K562 (cell line): ENCODE measurements at regions not wholly inside any gene's neighbourhood (a gene's known extent, or its start where the extent isn't known, plus 50 kb on each side); places are given as distances from the start of the nearest gene placed in this dataset.

Experiments used
- ATAC-seq: fragments of 200-7000 bp; cut with Tn5 transposase; 3 replicates; pipeline ENCODE4 v1.9.1; 2020; ENCODE audit warnings: moderate library complexity
- BruUV-seq: library from RNA; stranded (reverse); fragments of 400-500 nt; replicated peaks from 2 replicates; lab custom pipeline; 2021; lab: Mats Ljungman, UMichigan
- CTCF ChIA-PET: fragments of 300-600 bp; formaldehyde crosslinking; extraction: SDS; loops from one replicate; lab custom pipeline; 2021; ENCODE audit warnings: low intra/inter-chr PET ratio; lab: Yijun Ruan, JAX
- POLR2A ChIA-PET: fragments of 300-600, 350-650 bp; sonication (Branson Sonifier 250); formaldehyde crosslinking; extraction: SDS; loops from one replicate; lab custom pipeline; 2021; ENCODE audit warnings: antibody characterized with exemption, inconsistent platforms; lab: Yijun Ruan, JAX
- DNase-seq, 4 experiments: peaks; one replicate each; pipeline versions ENCODE4 v3.0.0 to v3.0.0-alpha.2; 2011 to 2018; ENCODE audit warnings: low spot score in 3 of 4, mixed read lengths in 3 of 4; ENCODE audit errors: extremely low read depth in 1 of 4
- FAIRE-seq: peaks from 2 replicates; lab custom pipeline; 2011; peaks lifted over from hg19 to GRCh38; lab: Jason Lieb, UNC
- H2AFZ ChIP-seq: 2 replicates; pipeline ENCODE4 v1.6.0; 2011; ENCODE audit warnings: low read depth, low read length, control low read depth, inconsistent platforms
- H3K27ac ChIP-seq: fragments of 200-600 bp; 3 replicates; pipeline ENCODE4 v1.8.0; 2011; ENCODE audit warnings: low read depth, mild to moderate bottlenecking, control low read depth, inconsistent platforms, low read length, moderate library complexity, mixed read lengths; ENCODE audit errors: extremely low read depth
- H3K27me3 ChIP-seq, 2 experiments: fragments of 300-600 bp in 1 of 2; 2 replicates in 1 of 2; 3 replicates in 1 of 2; pipeline versions ENCODE4 v1.6.0 to v1.8.0; 2011; ENCODE audit warnings: inconsistent platforms in 2 of 2, low read length in 2 of 2, mild to moderate bottlenecking in 1 of 2, mixed read lengths in 1 of 2, moderate library complexity in 1 of 2; ENCODE audit not compliant: control insufficient read depth in 2 of 2, insufficient read depth in 2 of 2
- H3K36me3 ChIP-seq: fragments of 300-600 bp; 3 replicates; pipeline ENCODE4 v1.8.0; 2011; ENCODE audit warnings: mild to moderate bottlenecking, low read length, inconsistent platforms; ENCODE audit not compliant: control insufficient read depth, insufficient read depth
- H3K4me1 ChIP-seq, 2 experiments: fragments of 200-600 bp in 1 of 2; replicated peaks in 1 of 2; 2 replicates in 1 of 2; 3 replicates in 1 of 2; pipeline versions ENCODE4 v1.5.1 to v1.8.0; 2011; ENCODE audit warnings: inconsistent platforms in 2 of 2, low read length in 2 of 2, mild to moderate bottlenecking in 1 of 2, mixed read lengths in 1 of 2, moderate library complexity in 1 of 2; ENCODE audit not compliant: control insufficient read depth in 2 of 2, insufficient read depth in 2 of 2
- H3K4me2 ChIP-seq: 2 replicates; pipeline ENCODE4 v1.6.1; 2011; ENCODE audit warnings: low read length, control low read depth, inconsistent platforms, mixed read lengths; ENCODE audit not compliant: insufficient read depth
- H3K4me3 ChIP-seq: fragments of 200-600 bp; sonication (generic), shearing (Covaris generic); 2 replicates; pipeline ENCODE4 v1.5.1; 2016; ENCODE audit warnings: control low read depth, inconsistent platforms
- H3K79me2 ChIP-seq: fragments of 200-600 bp; 3 replicates; pipeline ENCODE4 v1.8.0; 2011; ENCODE audit warnings: low read length, inconsistent platforms; ENCODE audit not compliant: control insufficient read depth, insufficient read depth
- H3K9ac ChIP-seq, 2 experiments: 2 replicates each; pipeline versions ENCODE4 v1.6.0 to v1.6.1; 2011; ENCODE audit warnings: low read depth in 2 of 2, low read length in 2 of 2, control low read depth in 1 of 2, inconsistent platforms in 1 of 2, mild to moderate bottlenecking in 1 of 2, mixed read lengths in 1 of 2; ENCODE audit not compliant: insufficient read depth in 1 of 2
- H3K9me1 ChIP-seq: one replicate; pipeline ENCODE4 v1.6.0; 2011; ENCODE audit warnings: inconsistent platforms, mild to moderate bottlenecking, low read length, moderate library complexity; ENCODE audit not compliant: control insufficient read depth, insufficient read depth
- H3K9me3 ChIP-seq: replicated peaks from 2 replicates; pipeline ENCODE4 v1.5.1; 2011; ENCODE audit warnings: low read depth, low read length, inconsistent platforms; ENCODE audit not compliant: control insufficient read depth, insufficient read depth
- H4K20me1 ChIP-seq: replicated peaks from 2 replicates; pipeline ENCODE4 v1.6.1; 2011; ENCODE audit warnings: low read length, inconsistent platforms, mixed read lengths; ENCODE audit not compliant: control insufficient read depth, insufficient read depth
- CBFB ChIP-seq: sonication (generic); formaldehyde crosslinking; IDR thresholded peaks from 2 replicates; pipeline ENCODE4 v1.4.0; 2020; ENCODE audit warnings: mild to moderate bottlenecking, missing genetic modification reagents
- CHD1 ChIP-seq: fragments of 200-600 bp; sonication (generic); IDR thresholded peaks from one replicate; pipeline ENCODE4 v1.6.1; 2012; ENCODE audit warnings: mild to moderate bottlenecking, moderate library complexity, low read length, inconsistent platforms
- CHD4 ChIP-seq: fragments of 200-600 bp; sonication (generic); IDR thresholded peaks from 3 replicates; pipeline ENCODE4 v1.6.1; 2012; ENCODE audit warnings: low read depth, mild to moderate bottlenecking, mixed read lengths, low read length, inconsistent platforms; ENCODE audit not compliant: insufficient read depth, insufficient replicate concordance, poor library complexity, severe bottlenecking
- FOXK1 ChIP-seq: sonication (generic); formaldehyde crosslinking; IDR thresholded peaks from 2 replicates; pipeline ENCODE4 v1.8.0; 2022; ENCODE audit warnings: missing genetic modification reagents, mild to moderate bottlenecking, borderline replicate concordance
- HMGN3 ChIP-seq: IDR thresholded peaks from 2 replicates; pipeline ENCODE4 v1.6.1; 2011; ENCODE audit warnings: borderline replicate concordance, low read depth, mild to moderate bottlenecking, mixed read lengths, low read length; ENCODE audit not compliant: insufficient read length; ENCODE audit errors: extremely low read depth
- HNRNPH1 ChIP-seq: fragments of 200-400 bp; formaldehyde crosslinking; optimal IDR thresholded peaks from 2 replicates; pipeline ENCODE3; 2017; ENCODE audit warnings: low read depth, mild to moderate bottlenecking, low read length, moderate library complexity
- KDM5B ChIP-seq: fragments of 200-600 bp; sonication (generic); IDR thresholded peaks from 2 replicates; pipeline ENCODE4 v1.6.1; 2012; ENCODE audit warnings: low read depth, mild to moderate bottlenecking, moderate library complexity, low read length, control low read depth, inconsistent platforms; ENCODE audit not compliant: insufficient replicate concordance
- LARP7 ChIP-seq: fragments of 450-650 bp; IDR thresholded peaks from 2 replicates; pipeline ENCODE4 v1.6.1; 2016
- MEF2A ChIP-seq: IDR thresholded peaks from 2 replicates; pipeline ENCODE4 v1.6.1; 2011; ENCODE audit warnings: low read depth, mild to moderate bottlenecking, low read length, moderate library complexity; ENCODE audit not compliant: control insufficient read depth
- NELFE ChIP-seq: IDR thresholded peaks from 2 replicates; pipeline ENCODE4 v1.6.1; 2011; ENCODE audit warnings: mild to moderate bottlenecking; ENCODE audit not compliant: insufficient read depth, insufficient read length
- PTTG1 ChIP-seq: fragments of 450-650 bp; IDR thresholded peaks from 2 replicates; pipeline ENCODE4 v1.6.1; 2016; ENCODE audit warnings: low read depth, mild to moderate bottlenecking, missing genetic modification characterization, missing compliant biosample characterization
- RBFOX2 ChIP-seq: fragments of 200-400 bp; formaldehyde crosslinking; IDR thresholded peaks from 2 replicates; pipeline ENCODE4 v1.6.1; 2017; ENCODE audit warnings: low read depth, mild to moderate bottlenecking, low read length, moderate library complexity
- RBM17 ChIP-seq: fragments of 200-400 bp; formaldehyde crosslinking; IDR thresholded peaks from 2 replicates; pipeline ENCODE4 v1.6.1; 2017; ENCODE audit warnings: low read depth, mild to moderate bottlenecking, low read length, borderline replicate concordance
- SNRNP70 ChIP-seq: fragments of 200-400 bp; formaldehyde crosslinking; optimal IDR thresholded peaks from 2 replicates; pipeline ENCODE3; 2017; ENCODE audit warnings: low read depth, low read length
- ZNF316 ChIP-seq: fragments of 450-650 bp; IDR thresholded peaks from 2 replicates; pipeline ENCODE4 v1.6.1; 2016
- WGBS: fragments of 100-300 bp; shearing (Covaris generic); methylation state at CpG from one replicate; pipeline ENCODE4 v1.1.6; 2016; ENCODE audit warnings: low coverage, mixed read lengths; ENCODE audit not compliant: insufficient coverage; ENCODE audit errors: missing lambda C conversion rate; 5-methylcytosine and 5-hydroxymethylcytosine counted together
- in situ Hi-C: fragments of 300-500 bp; cut with MboI; formaldehyde crosslinking; loops from 4 replicates; pipeline ENCODE4 v1.15.0; 2018; ENCODE audit warnings: inconsistent platforms, mixed read lengths
- intact Hi-C: fragments of 100-400 bp; cut with micrococcal nuclease; formaldehyde crosslinking; loops from 2 replicates; pipeline ENCODE4 v1.14.2; 2022
- TF ChIP-seq, protein P1 (sequence below): fragments of 200-800 bp; sonication (Bioruptor generic); IDR thresholded peaks from 2 replicates; pipeline ENCODE4 v1.6.1; 2017; ENCODE audit warnings: missing genetic modification characterization, missing compliant biosample characterization
- TF ChIP-seq, protein P2 (sequence below): fragments of 250-450 bp; sonication (Bioruptor Pico); IDR thresholded peaks from 2 replicates; pipeline ENCODE4 v1.6.1; 2021; ENCODE audit warnings: mild to moderate bottlenecking
- TF ChIP-seq, protein P3 (sequence below): fragments of 450-650 bp; formaldehyde crosslinking; IDR thresholded peaks from 2 replicates; pipeline ENCODE4 v1.4.0; 2020; ENCODE audit warnings: mild to moderate bottlenecking

DNA sequence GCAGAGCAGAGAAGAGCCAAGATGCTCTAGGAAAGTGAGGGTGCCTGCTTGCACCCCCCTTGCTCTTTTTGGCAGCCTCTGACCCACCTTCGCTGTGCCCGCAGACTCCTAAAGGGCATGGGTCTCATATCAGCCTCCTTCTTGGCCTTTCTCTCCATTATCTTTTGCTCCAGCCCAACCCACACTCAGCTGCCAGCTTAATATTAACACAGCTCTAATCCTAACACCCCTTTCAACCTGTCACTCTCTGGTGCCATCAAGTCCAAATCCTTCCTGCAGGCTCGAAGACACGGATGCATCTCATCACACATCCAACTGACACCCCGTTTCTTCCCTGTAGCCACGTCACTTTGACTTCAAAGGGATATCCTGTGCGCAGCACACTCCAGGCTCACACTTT, 171.6 kb upstream of the AUTS2 start:
- FAIRE-seq (no peak), DNase-seq (no peak), ATAC-seq (no peak)
- CTCF ChIA-PET = no interaction called here
- no peak overlapping the region for H2AFZ ChIP-seq
- no peaks in the 10 kb centered on the region for H4K20me1 ChIP-seq
- H3K4me2 ChIP-seq = no peak overlapping the region
- POLR2A ChIA-PET = no interaction called here
- no peak for TF ChIP-seq CHD4
- TF ChIP-seq FOXK1 = no peak
- no peak for TF ChIP-seq LARP7
- no peak for TF ChIP-seq NELFE
- TF ChIP-seq HNRNPH1 = no peak
- no peak for TF ChIP-seq RBM17
- no peak for TF ChIP-seq KDM5B
- TF ChIP-seq CBFB (CRISPR knock-in tag) = no peak
- TF ChIP-seq, protein P1, sequence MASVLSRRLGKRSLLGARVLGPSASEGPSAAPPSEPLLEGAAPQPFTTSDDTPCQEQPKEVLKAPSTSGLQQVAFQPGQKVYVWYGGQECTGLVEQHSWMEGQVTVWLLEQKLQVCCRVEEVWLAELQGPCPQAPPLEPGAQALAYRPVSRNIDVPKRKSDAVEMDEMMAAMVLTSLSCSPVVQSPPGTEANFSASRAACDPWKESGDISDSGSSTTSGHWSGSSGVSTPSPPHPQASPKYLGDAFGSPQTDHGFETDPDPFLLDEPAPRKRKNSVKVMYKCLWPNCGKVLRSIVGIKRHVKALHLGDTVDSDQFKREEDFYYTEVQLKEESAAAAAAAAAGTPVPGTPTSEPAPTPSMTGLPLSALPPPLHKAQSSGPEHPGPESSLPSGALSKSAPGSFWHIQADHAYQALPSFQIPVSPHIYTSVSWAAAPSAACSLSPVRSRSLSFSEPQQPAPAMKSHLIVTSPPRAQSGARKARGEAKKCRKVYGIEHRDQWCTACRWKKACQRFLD (CRISPR knock-in tag) = no peak
- TF ChIP-seq, protein P2, sequence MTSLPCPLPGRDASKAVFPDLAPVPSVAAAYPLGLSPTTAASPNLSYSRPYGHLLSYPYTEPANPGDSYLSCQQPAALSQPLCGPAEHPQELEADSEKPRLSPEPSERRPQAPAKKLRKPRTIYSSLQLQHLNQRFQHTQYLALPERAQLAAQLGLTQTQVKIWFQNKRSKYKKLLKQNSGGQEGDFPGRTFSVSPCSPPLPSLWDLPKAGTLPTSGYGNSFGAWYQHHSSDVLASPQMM (CRISPR knock-in tag) = no peak
- TF ChIP-seq, protein P3, sequence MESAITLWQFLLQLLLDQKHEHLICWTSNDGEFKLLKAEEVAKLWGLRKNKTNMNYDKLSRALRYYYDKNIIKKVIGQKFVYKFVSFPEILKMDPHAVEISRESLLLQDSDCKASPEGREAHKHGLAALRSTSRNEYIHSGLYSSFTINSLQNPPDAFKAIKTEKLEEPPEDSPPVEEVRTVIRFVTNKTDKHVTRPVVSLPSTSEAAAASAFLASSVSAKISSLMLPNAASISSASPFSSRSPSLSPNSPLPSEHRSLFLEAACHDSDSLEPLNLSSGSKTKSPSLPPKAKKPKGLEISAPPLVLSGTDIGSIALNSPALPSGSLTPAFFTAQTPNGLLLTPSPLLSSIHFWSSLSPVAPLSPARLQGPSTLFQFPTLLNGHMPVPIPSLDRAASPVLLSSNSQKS (CRISPR knock-in tag) = no peak
- TF ChIP-seq RBFOX2 = no peak
- TF ChIP-seq HMGN3 = no peak
- TF ChIP-seq PTTG1 = no peak
- TF ChIP-seq MEF2A = no peak
- no peak for TF ChIP-seq CHD1
- no peak for TF ChIP-seq SNRNP70
- no peak for TF ChIP-seq ZNF316
- H3K4me1 ChIP-seq = no peaks in the 10 kb centered on the region; a peak in 1 of 5 replicates
- no peak overlapping the region for H3K9ac ChIP-seq
- H3K36me3 ChIP-seq = no peaks in the 10 kb centered on the region
- no peaks in the 10 kb centered on the region for H3K9me3 ChIP-seq
- BruUV-seq = no TSS peak
- no peak overlapping the region for H3K27ac ChIP-seq
- no peaks in the 10 kb centered on the region for H3K9me1 ChIP-seq
- WGBS = 1% methylated on average over 7 of the region's 7 CpGs
- in situ Hi-C loops (no loop called here), intact Hi-C loops (no loop called here)
- no peak overlapping the region for H3K4me3 ChIP-seq
- peaks cover 0 to 11% of the 10 kb centered on the region in 2 experiments; a peak in 3 of 5 replicates for H3K27me3 ChIP-seq
- H3K79me2 ChIP-seq = no peaks in the 10 kb centered on the region
